B cell (primary cell): ENCODE measurements at regions not wholly inside any gene's neighbourhood (a gene's known extent, or its start where the extent isn't known, plus 50 kb on each side); places are given as distances from the start of the nearest gene placed in this dataset.

Experiments used
- ATAC-seq: fragments of 200-7000 bp; cut with Tn5 transposase; one replicate; pipeline ENCODE4 v1.10.0; 2021; ENCODE audit warnings: low read depth, mild to moderate bottlenecking, moderate number of reproducible peaks, moderate library complexity
- CTCF ChIA-PET: fragments of 350-600 bp; sonication (Branson Sonifier 250); formaldehyde crosslinking; loops from one replicate; lab custom pipeline; 2021; ENCODE audit warnings: antibody characterized with exemption, inconsistent platforms; lab: Charles Lee
- POLR2A ChIA-PET: fragments of 350-600 bp; sonication (Branson Sonifier 250); formaldehyde crosslinking; loops from one replicate; lab custom pipeline; 2021; ENCODE audit warnings: antibody characterized with exemption; lab: Charles Lee
- DNase-seq: peaks from one replicate; pipeline ENCODE4 v3.0.0; 2013
- H2AFZ ChIP-seq: 2 replicates; pipeline ENCODE4 v1.6.1; 2012; ENCODE audit warnings: mild to moderate bottlenecking, low read depth, low read length; ENCODE audit not compliant: insufficient read depth, poor library complexity, severe bottlenecking
- H3K27ac ChIP-seq, 2 donors: 1 replicate in 1 of 2; 2 replicates in 1 of 2; pipeline ENCODE4 v1.5.1; 2012 to 2013; ENCODE audit warnings: low read length in 2 of 2, mild to moderate bottlenecking in 2 of 2, moderate library complexity in 1 of 2
- H3K27me3 ChIP-seq, 4 experiments: fragments of 200-600 bp in 1 of 4; sonication (generic) in 1 of 4; replicated peaks in 1 of 4; 1 replicate in 2 of 4; 2 replicates in 2 of 4; pipeline versions ENCODE4 v1.6.1 to v1.7.0; 2013 to 2016; ENCODE audit warnings: low read length in 3 of 4, mild to moderate bottlenecking in 2 of 4, mixed read lengths in 1 of 4, moderate library complexity in 1 of 4; ENCODE audit not compliant: insufficient read depth in 4 of 4, control insufficient read depth in 3 of 4; ENCODE audit errors: control extremely low read depth in 1 of 4
- H3K36me3 ChIP-seq, 2 experiments: replicated peaks in 1 of 2; 1 replicate in 1 of 2; 2 replicates in 1 of 2; pipeline versions ENCODE4 v1.6.1 to v1.7.1; 2013; ENCODE audit warnings: low read length in 1 of 2; ENCODE audit not compliant: insufficient read depth in 2 of 2, control insufficient read depth in 1 of 2; ENCODE audit errors: control extremely low read depth in 1 of 2, extremely low read depth in 1 of 2
- H3K4me1 ChIP-seq, 2 donors: fragments of 200-600 bp in 1 of 2; sonication (generic) in 1 of 2; 1 replicate in 1 of 2; 2 replicates in 1 of 2; pipeline versions ENCODE4 v1.5.1 to v1.6.1; 2013 to 2017; ENCODE audit warnings: low read length in 2 of 2; ENCODE audit not compliant: control insufficient read depth in 2 of 2, insufficient read depth in 2 of 2
- H3K4me2 ChIP-seq: replicated peaks from 2 replicates; pipeline ENCODE3; 2012; ENCODE audit warnings: mild to moderate bottlenecking, low read depth, low read length; ENCODE audit not compliant: poor library complexity, severe bottlenecking
- H3K4me3 ChIP-seq, 5 experiments: fragments of 200-600 bp in 1 of 5; sonication (generic) in 1 of 5; 1 replicate in 3 of 5; 2 replicates in 2 of 5; pipeline versions ENCODE4 v1.5.1 to v1.7.0; 2011 to 2016; ENCODE audit warnings: low read length in 4 of 5, mild to moderate bottlenecking in 4 of 5, low read depth in 2 of 5, control low read depth in 1 of 5, moderate library complexity in 1 of 5; ENCODE audit not compliant: insufficient read depth in 1 of 5; ENCODE audit errors: control extremely low read depth in 1 of 5, extremely low read depth in 1 of 5
- H3K79me2 ChIP-seq: fragments of 200-600 bp; sonication (generic); one replicate; pipeline ENCODE4 v1.6.0; 2016; ENCODE audit warnings: low read length; ENCODE audit not compliant: control insufficient read depth, insufficient read depth
- H3K9ac ChIP-seq: fragments of 200-600 bp; sonication (generic); 2 replicates; pipeline ENCODE4 v1.6.1; 2017; ENCODE audit warnings: mild to moderate bottlenecking, low read length, moderate library complexity
- H3K9me3 ChIP-seq, 3 donors: one replicate each; pipeline versions ENCODE4 v1.6.1 to v1.7.1; 2013; ENCODE audit warnings: low read length in 2 of 3; ENCODE audit not compliant: control insufficient read depth in 2 of 3, insufficient read depth in 1 of 3; ENCODE audit errors: control extremely low read depth in 1 of 3
- H4K20me1 ChIP-seq: 2 replicates; pipeline ENCODE4 v1.6.0; 2012; ENCODE audit warnings: mild to moderate bottlenecking, low read length; ENCODE audit not compliant: insufficient read depth, control insufficient read depth, poor library complexity, severe bottlenecking
- H3K27ac Mint-ChIP-seq: one replicate; pipeline ENCODE4 v1.8.0; 2021; ENCODE audit warnings: mixed read lengths
- H3K27me3 Mint-ChIP-seq: one replicate; pipeline ENCODE4 v1.8.0; 2021; ENCODE audit warnings: mixed read lengths
- H3K4me1 Mint-ChIP-seq: one replicate; pipeline ENCODE4 v1.8.0; 2021; ENCODE audit warnings: mixed read lengths
- H3K4me3 Mint-ChIP-seq: one replicate; pipeline ENCODE4 v1.8.0; 2021; ENCODE audit warnings: mixed read lengths
- H3K9me3 Mint-ChIP-seq: one replicate; pipeline ENCODE4 v1.8.0; 2022; ENCODE audit warnings: mixed read lengths; ENCODE audit not compliant: insufficient read depth
- EZH2 ChIP-seq: IDR thresholded peaks from 2 replicates; pipeline ENCODE4 v1.6.1; 2012; ENCODE audit warnings: borderline replicate concordance, low read depth, mild to moderate bottlenecking, moderate library complexity, low read length; ENCODE audit not compliant: insufficient read depth, poor library complexity, severe bottlenecking
- WGBS: methylation state at CpG from one replicate; pipeline ENCODE4 v1.1.5; 2013; ENCODE audit warnings: missing lambda C conversion rate; ENCODE audit not compliant: insufficient coverage; 5-methylcytosine and 5-hydroxymethylcytosine counted together
- intact Hi-C: fragments of 100-400 bp; cut with micrococcal nuclease; formaldehyde crosslinking; loops from one replicate; pipeline ENCODE4 v1.10.0; 2022
- TF ChIP-seq, protein P1 (sequence below): fragments of 200-600 bp; IDR thresholded peaks from one replicate; pipeline ENCODE4 v1.8.0; 2022; ENCODE audit warnings: antibody characterized with exemption, mild to moderate bottlenecking

- TF ChIP-seq, protein P1, sequence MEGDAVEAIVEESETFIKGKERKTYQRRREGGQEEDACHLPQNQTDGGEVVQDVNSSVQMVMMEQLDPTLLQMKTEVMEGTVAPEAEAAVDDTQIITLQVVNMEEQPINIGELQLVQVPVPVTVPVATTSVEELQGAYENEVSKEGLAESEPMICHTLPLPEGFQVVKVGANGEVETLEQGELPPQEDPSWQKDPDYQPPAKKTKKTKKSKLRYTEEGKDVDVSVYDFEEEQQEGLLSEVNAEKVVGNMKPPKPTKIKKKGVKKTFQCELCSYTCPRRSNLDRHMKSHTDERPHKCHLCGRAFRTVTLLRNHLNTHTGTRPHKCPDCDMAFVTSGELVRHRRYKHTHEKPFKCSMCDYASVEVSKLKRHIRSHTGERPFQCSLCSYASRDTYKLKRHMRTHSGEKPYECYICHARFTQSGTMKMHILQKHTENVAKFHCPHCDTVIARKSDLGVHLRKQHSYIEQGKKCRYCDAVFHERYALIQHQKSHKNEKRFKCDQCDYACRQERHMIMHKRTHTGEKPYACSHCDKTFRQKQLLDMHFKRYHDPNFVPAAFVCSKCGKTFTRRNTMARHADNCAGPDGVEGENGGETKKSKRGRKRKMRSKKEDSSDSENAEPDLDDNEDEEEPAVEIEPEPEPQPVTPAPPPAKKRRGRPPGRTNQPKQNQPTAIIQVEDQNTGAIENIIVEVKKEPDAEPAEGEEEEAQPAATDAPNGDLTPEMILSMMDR: no peak
- TF ChIP-seq EZH2: no peak
- H3K79me2 ChIP-seq: no peaks in the 10 kb centered on the region
- no peaks in the 10 kb centered on the region for H3K9me3 Mint-ChIP-seq
- no peak overlapping the region for H3K27ac Mint-ChIP-seq
- H3K27me3 Mint-ChIP-seq: no peaks in the 10 kb centered on the region
- ChIA-PET CTCF (no interaction called here), POLR2A (no interaction called here)
- ATAC-seq: no peak
- peaks cover 3% of the 10 kb centered on the region for H3K4me1 Mint-ChIP-seq
- DNase-seq: no peak
- intact Hi-C loops: no loop called here
- no peak overlapping the region for H3K27ac ChIP-seq
- no peaks in the 10 kb centered on the region for H3K36me3 ChIP-seq
- H4K20me1 ChIP-seq: no peaks in the 10 kb centered on the region
- peaks cover 0 to 24% (median 0%) of the 10 kb centered on the region in 3 donors for H3K9me3 ChIP-seq
- no peak overlapping the region for H2AFZ ChIP-seq
- no peak overlapping the region for H3K4me3 Mint-ChIP-seq
- H3K4me1 ChIP-seq: no peaks in the 10 kb centered on the region
- no peak overlapping the region for H3K9ac ChIP-seq
- H3K4me3 ChIP-seq: no peak overlapping the region
- H3K27me3 ChIP-seq: no peaks in the 10 kb centered on the region
- WGBS: 98% methylated on average over 8 of the region's 9 CpGs
- H3K4me2 ChIP-seq: no peak overlapping the region
These were observed 127.0 kb upstream of the CDH4 start for GRCh38 chr20:61125076-61125475.

DNA sequence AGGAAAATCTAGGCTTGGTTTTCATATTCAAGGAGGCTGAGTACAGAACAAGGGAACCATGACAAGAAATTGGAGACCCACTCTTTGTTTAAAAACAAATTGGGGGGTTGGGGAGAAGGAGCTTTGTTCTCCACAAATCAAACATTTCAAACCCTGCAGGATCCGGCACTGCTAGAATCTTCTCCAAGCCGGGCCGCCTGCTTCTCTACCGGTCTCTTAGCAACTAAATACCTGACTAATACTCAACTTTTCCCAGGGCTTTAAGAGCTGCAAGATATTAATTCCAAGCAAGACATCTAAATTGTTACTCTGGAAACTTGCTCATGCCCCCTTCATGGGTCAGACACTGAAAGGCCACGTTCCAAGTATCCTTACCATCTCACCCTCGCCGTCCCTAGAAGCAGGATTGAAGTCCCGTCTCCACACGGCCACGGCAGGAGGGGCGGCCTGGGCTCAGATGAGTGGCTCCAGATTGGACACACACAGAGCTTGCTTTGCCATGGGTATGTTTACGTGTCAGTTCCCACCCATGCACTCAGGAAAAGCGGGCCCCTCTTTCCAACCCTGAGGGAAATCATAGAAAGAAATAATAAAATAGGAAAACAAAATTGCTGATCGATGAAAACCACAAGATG, 126.4 kb upstream of the CDH4 start:
- Histone ChIP-seq H4K20me1 (no peaks in the 10 kb centered on the region), H3K79me2 (no peaks in the 10 kb centered on the region), H3K36me3 (no peaks in the 10 kb centered on the region), H2AFZ (no peak overlapping the region), H3K4me2 (no peak overlapping the region), H3K4me1 (no peaks in the 10 kb centered on the region), H3K9ac (no peak overlapping the region), H3K4me3 (no peak overlapping the region), H3K27me3 (no peaks in the 10 kb centered on the region), H3K27ac (no peak overlapping the region), H3K9me3 (peaks cover 0 to 24% (median 0%) of the 10 kb centered on the region in 3 donors)
- Mint-ChIP-seq H3K4me1 (peaks cover under 1% of the 10 kb centered on the region), H3K4me3 (no peak overlapping the region), H3K9me3 (no peaks in the 10 kb centered on the region), H3K27ac (no peak overlapping the region), H3K27me3 (no peaks in the 10 kb centered on the region)
- POLR2A ChIA-PET: no interaction called here
- WGBS: 96% methylated on average over 10 of the region's 14 CpGs
- ATAC-seq (no peak), DNase-seq (no peak)
- intact Hi-C loops: no loop called here
- TF ChIP-seq, protein P1: no peak
- no peak for TF ChIP-seq EZH2
- CTCF ChIA-PET: no interaction called here
